TTC549 (cell line): ENCODE measurements at regions not wholly inside any gene's neighbourhood (a gene's known extent, or its start where the extent isn't known, plus 50 kb on each side); places are given as distances from the start of the nearest gene placed in this dataset.

Experiments used
- FAIRE-seq: peaks from 2 replicates; lab custom pipeline; 2012; peaks lifted over from hg19 to GRCh38; lab: Jason Lieb, UNC

GRCh38 chr20:9919271-9920014 is 80.6 kb upstream of the PAK5 start:
- FAIRE-seq: no peak

DNA sequence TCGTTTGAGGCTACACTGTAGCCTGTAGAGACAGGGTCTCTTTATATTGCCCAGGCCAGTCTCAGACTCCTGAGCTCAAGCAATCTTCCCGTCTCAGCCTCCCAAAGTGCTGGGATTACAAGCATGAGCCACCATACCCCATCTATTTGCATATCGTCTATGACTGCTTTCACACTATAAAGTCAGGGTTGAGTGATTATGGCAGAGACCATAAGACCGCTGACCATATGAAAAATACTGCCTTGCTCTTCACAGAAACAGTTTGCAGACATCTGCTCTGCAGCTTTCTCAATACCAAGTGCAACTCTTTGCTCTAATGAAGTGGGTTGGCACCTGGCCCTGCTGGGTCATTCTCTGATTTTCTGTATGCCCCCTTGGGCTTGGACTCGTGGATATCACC is 79.5 kb upstream of the PAK5 start:
- FAIRE-seq: no peak

DNA sequence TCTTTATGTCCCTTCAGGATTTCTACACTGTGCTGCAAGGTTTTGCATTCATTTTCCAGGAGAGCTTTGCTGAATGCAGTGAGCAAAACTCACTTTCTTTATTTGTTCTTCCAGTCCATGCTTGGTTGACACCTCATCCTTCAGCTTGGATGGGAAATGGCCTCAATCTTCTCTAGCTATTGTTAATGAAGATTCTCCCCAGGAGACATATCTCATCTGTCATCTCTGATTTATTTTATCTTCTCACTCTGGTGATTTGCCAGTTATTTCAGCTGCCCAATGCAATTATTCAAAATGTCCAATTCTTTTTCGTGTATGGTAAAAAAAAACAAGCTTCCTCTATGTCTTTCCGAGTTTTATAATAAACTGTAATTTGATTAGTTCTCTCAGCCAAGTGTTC is 77.9 kb upstream of the PAK5 start:
- FAIRE-seq: no peak

GRCh38 chr20:9912858-9913434 is 74.1 kb upstream of the PAK5 start:
- FAIRE-seq: peak; percentile 77

DNA sequence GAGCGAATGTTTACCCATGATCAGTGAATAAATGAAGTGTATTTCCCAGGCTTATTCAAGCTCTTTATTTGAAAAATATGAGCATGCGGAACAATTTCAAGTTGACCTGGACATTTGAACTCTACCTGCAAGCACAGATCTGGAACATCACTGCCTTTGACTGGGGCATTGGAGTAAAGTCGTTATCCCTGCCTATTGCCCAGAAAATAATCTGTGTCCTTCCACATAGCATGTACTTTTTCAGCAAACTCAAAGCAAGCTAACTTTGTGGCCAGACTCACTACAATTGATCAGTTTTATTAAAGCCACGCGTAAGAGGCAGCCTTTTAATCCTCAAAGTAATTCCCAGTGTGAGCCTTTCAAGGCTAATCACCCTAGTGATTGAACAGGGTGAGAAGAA is 73.4 kb upstream of the PAK5 start:
- no peak for FAIRE-seq

DNA sequence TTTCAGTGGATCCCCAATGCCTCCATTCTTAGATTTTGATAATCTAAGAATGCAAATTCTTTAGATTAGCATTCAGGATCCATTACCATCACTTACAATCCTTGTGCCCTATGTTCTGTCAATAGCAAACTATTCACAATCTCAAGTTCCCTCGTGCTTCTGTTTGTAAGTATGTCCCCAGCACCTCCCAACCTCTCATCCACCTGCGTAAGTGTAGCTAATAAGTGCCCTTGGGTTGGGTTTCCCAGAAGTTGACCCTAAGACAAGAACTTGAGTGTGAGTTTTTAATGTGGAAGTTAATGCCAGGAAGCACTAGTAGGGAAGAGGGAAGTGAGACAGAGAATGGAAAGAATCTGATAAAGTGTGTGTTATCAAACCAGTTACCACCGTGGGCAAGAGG is 72.6 kb upstream of the PAK5 start:
- FAIRE-seq: no peak

DNA sequence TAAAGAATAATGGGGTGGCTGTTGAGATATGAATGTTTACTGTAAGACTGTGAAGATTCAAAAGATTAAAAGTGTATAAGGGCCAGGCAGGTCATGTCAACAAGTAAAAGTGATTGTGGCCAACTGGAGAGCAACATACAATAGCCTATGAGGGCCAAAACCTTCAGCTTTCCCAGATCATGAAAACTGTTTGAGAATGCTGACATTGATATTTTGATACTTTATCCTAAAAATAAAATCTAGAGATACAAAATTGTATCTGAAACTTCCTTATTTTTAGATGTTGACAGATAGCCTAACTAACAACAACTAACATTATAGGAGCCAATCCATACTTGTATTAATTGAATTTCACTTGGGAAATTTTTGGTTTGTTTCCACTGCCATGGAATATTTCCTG is 70.3 kb upstream of the PAK5 start:
- no peak for FAIRE-seq

DNA sequence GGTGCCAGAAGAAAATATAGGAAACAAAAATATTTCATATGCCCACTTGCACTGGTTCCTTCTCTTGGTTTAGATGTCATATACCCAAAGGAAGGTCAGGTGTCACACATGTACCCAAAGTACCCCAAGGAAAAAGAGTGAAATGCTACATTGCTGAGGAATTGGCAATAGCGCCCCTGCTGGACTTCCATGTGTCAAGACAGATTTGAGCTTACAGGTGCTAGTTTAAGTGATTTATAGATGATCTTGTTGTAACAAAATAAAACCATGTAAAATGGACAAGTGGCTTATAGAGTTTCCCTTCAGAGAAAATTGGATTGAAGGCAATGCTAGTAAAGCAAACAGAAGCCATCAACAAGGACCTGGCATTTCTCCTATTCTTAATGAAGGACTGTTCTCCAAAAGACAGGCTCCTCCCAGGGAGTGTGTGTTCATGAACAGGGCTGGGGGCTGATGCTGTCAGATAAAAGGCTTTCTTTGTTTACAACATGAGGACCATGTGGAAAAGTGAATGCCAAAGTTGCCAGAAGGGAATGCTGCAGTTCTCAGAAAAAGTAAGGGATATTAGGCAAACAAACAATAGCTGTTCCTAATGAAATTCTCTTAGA is 64.3 kb upstream of the PAK5 start:
- FAIRE-seq: no peak

GRCh38 chr20:9889270-9889981 is 50.5 kb upstream of the PAK5 start:
- FAIRE-seq: no peak
